Pons (tissue), 1 donor: ENCODE measurements at regions not wholly inside any gene's neighbourhood (a gene's known extent, or its start where the extent isn't known, plus 50 kb on each side); places are given as distances from the start of the nearest gene placed in this dataset.
"Not testable (repeated sequence)": the region's sequence is repeated elsewhere in the genome, so short reads cannot be mapped to it uniquely, and the experiment has no call there.

Experiments used
- DNase-seq: peaks from one replicate; pipeline ENCODE4 v3.0.0-alpha.2; 2016; ENCODE audit warnings: low spot score

DNA sequence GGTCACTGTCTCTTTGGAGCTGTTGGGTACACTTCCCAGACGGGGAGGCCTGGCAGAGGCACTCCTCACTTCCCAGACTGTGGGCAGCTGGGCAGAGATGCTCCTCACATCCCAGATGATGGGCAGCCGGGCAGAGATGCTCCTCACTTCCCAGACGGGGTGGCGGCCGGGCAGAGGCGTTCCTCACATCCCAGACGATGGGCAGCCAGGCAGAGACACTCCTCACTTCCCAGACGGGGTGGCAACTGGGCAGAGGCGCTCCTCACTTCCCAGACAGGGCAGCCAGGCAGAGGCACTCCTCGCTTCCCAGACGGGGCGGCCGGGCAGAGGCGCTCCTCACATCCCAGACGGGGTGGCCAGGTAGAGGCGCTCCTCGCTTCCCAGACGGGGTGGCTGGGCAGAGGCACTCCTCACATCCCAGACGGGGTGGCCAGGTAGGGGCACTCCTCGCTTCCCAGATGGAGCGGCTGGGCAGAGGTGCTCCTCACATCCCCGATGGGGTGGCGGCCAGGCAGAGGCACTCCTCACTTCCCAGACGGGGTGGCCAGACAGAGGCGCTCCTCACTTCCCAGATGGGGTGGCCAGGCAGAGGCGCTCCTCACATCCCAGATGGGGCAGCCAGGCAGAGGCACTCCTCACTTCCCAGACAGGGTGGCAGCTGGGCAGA is 833.1 kb upstream of the RAG2 start:
- DNase-seq = not testable (repeated sequence)

DNA sequence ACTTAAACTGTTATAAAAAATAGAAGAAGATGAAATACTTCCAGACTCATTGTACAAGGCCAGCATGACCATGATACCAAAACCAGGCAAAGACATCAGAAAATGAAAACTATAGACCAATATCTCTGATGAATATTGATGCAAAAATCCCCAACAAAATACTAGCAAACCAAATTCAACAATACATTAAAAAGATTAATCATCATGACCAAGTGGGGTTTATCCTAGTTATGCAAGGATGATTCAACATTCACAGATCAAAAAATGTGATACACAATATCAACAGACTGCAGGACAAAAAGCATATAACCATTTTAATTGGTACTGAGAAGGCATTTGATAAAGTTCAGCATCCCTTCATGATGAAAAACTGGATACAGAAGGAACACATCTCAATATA is 824.5 kb upstream of the RAG2 start:
- no peak for DNase-seq

DNA sequence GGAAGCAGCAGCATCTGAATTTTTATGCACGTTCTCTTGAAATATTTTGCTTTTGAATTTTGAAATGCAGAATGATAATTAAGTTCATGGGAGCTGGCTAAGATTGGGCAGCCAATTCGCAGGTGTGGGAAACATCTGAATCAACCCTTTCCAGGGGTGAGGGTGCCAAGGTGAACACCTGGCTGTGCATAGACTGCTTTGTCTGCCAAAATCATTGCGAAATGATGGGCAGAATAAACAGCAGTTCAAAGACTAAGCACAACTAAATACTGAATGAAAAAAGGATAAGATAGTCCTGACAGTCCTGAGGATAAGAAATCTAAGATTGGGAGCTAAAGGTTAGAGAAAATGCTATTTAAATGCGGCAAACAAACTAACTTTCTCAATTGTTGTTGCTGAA is 813.3 kb upstream of the RAG2 start:
- DNase-seq = no peak

DNA sequence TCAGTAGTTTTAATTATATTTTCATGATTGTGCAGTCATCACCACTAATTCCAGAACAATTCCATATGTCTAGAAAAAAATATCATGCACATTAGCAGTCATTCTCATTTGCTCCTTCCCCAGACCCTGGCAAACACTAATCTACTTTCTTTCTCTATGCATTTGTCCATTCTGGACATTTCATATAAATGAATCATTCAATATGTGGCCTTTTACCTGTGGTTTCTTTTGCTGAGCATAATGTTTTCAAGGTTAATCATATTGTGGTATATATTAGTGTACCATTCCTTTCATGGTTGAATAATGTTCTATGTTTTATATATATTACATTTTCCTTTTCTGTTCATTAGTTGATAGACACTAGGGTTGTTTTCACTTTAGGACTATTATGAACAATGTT is 811.1 kb upstream of the RAG2 start:
- DNase-seq = no peak

DNA sequence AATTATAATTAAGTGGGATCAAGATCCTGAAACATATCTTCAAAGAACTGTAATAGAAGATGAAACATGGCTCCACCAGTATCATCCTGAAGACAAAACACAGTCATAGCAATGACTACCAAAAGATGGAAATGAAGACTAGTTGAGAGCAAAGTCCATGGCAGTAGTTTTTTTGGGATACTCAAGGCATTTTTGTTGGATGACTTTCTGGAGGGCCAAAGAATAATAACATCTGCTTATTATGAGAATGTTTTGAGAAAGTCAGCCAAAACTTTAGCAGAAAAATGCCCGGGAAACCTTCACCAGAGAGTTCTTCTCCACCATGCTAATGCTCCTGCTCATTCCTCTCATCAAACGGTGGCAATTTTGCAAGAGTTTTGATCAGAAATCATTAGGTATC is 809.4 kb upstream of the RAG2 start:
- DNase-seq = no peak

DNA sequence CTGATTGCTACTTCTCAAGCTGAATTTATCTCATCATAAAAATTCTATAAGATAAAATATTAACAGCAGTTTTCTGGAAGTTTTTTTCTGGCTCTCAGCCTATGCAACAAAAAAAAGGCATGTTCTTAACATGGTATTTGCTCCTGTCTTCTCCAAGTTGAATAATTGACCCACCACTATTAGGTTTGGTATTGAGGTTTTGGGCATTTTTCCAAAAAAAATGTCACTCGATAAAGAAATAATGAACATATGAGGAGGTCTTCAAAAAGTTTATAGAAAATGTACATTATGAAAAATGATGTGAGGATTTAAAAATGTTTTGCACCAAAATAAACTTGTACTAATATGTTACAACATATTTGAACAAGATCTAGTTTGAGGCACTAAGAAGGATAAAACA is 808.6 kb upstream of the RAG2 start:
- DNase-seq = no peak

DNA sequence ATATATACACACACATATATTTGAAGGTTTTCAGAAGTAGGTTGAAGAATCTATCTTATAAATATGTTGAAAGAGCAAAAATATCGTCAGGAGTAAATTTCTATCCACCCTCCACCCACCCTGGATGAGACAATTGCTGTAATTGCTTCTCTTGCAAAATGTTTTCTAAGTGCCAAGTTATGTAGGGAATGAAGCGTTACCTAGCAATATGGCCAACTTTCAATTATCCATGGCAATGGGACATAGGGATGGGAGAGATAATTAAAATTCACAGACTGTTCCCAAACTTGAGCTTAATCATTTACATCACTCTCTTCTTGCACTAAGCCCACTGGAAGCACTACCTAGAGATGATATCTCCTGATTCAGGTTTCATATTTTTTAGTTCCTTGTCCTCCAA is 806.2 kb upstream of the RAG2 start:
- DNase-seq = no peak

DNA sequence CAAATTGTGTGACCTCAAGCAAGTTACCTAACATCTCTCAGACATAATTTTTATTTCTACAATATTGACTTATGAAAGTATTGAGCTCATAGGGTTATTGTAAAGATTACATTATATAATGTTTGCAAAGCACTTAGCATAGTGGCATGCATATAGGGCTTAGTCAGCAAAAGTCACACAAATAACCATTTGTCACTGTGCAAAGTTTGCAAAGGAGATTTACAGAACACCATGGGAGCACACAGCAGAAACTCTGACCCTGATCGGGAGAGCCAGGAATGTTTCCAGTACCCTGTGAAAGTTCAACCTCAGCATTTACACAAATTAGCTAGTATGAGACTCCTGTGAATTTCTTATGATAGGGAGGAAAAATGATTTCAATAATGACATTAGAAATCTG is 804.6 kb upstream of the RAG2 start:
- DNase-seq = no peak

DNA sequence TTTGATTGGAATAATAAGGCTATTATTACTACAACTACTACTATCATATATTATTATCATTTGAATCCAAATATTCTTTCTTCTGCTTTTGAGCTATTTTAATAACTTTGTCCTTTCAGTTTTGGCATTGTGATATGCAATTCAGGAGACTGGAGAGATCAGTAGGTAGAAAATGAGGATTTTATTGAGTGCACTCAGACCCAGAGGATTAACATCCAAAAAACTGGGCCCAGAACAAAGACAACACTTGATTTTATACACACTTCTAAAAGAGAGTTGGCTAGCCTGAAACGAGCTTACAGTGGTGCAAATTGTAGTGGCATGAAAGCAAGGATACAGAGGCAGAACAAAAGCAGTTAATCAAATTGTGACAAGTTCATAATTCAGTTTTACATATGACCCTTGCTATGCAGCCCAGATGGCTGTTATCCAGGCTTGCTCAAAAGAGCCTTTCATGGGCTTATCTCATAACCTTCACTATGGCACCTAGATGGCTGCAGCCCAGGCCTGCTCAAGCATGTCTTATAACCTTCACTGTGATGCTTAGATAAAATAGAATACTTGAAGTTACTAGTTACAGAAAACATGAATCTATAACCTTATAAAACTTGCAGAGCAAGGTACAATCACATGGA is 796.3 kb upstream of the RAG2 start:
- no peak for DNase-seq

DNA sequence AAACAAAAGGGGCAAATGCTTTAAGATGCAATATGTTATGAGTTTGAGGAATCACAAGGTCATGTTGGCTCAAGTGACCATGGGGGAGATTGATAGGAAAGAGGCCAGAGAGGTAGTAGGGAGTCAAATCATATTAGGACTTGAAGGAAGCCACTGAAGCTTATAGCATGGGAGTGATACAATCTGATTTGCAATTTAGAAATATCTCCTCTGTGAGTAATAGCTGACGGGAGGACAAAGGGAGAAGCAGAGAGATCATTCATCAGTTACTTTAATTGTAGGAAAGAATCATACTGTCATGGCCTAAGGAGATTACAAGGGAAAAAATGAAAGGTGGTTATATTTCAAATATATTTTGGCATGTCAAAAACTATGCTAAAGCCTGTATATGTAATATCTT is 793.6 kb upstream of the RAG2 start:
- no peak for DNase-seq

DNA sequence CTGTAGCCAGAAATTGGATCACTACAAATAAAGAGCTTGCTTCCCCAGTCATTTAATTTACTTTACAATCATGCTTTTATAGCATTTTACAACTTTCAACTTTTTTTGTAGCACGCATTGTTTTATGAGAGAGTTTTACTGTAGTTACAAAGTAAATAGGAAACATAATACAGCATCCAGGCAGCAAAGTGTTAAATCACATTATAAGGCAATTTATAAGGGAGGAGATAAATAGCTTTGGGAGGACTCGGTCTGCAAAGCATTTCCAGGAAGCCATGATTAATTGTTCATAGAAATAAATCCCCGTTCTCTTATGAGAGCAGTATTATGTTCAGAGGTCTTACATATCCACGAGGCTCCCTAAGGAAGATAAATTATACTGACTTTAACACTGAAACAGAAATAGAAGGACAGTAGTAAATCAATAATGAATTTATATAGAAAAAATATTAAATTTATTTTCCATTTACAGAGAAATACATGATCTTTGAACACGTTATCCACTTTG is 792.6 kb upstream of the RAG2 start:
- no peak for DNase-seq

DNA sequence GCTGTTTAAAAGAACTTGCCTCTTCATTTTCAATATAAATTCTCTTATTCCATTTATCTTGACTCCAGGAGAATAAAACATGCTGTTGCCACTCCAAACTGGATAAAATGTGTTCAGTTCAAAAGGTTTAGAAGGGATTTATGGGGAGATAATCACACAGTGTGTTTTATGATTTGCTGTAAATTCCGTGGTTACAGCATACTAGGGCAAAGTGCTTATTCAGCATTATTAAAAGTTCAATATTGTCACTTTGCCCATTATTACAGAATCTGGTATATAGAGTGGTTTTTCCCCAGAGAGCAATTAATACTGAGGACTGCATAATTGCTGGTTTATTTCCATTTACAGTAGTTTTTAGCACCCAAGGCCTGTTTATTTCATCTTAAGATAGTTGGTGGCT is 780.9 kb upstream of the RAG2 start:
- DNase-seq = no peak

DNA sequence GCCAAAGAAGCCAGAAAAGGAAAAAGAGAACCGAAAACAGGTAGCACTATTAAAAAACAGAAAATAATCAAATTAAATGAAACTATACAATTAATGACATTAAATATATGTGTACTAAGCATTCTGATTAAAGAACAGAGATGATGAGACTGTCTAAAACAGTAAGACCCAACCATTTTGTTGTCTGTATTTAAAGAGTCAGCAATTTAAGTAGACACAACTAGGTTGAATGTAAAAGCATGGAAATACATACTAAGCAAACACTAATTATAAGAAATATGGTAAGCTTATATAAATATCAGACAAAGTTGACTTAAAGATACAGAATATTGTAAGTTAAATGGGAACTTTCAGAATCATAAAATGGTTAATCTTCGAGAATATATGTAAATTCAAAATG is 774.6 kb upstream of the RAG2 start:
- DNase-seq = no peak

DNA sequence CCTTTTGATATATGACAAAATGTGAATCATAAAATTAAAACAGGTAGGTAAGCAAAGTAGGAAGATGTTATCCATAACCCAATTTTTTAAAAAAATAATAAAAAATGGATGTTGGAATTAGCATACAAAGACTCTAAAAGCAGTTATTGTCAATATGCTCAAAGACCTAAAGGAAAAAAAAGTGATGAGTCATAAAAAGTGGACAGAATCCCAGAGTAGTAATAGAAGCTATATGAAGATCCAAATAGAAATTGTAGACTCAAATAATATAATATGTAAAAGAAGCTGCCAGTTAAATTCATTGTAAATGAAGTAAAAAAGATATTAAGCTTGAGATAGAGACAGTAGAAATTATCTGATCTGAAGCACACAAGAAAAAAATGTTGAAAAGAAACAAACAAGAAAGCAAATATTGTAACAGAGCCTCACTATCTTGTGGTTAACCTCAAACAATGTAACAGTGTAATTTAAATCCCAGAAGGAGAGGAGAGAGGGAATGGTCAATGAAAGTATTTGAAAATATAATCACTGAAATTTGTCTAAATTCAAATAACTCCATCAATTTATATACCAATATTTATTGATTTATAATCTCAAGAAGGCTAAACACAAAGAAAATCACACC is 773.4 kb upstream of the RAG2 start:
- DNase-seq = no peak

DNA sequence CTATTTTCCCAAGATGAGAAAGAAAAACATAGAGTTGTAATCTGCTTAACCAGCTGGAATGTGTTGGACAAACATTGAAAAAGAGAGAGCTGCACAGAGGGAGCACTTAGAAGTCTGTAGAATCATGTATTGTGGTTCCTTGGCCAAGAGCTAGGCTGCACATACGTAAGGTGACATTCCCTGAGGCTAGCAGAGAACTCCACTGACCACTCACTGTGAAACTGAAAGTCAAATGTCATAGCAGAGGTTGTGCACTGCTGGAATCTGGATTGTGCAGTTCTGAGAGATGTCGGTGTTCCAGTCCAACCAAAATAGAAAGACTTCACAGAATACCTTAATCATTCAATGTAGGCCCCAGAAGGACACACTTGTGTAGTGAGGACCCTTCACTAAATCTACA is 772.8 kb upstream of the RAG2 start:
- DNase-seq = no peak

DNA sequence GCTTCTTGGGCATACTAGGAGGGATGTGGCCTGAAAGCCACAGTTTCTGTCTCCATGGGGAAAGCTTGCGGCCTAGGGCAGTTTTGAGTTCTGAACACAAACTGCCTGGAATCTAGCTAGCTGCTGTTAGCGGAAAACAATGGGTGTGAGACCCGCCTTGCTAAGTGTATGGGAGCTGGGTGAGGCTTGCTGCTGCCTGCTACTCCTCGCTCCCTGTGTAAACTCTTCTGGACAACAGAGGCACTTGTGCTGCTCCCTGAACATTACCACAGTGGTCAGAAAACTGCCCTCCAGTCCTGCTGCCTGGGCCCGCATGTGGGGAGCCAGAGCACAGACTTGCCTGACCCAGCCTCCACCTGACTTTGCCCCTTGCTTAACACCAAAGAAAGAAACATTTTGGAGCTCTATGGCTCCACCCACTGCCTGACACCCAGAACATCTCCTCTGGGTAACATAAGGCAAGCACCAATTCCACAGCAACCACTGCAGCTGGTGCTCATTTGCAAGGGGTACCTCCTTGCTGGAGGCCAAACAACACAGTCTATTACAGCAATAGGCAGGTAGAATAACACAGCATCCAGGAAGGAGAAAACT is 766.3 kb upstream of the RAG2 start:
- DNase-seq = no peak

DNA sequence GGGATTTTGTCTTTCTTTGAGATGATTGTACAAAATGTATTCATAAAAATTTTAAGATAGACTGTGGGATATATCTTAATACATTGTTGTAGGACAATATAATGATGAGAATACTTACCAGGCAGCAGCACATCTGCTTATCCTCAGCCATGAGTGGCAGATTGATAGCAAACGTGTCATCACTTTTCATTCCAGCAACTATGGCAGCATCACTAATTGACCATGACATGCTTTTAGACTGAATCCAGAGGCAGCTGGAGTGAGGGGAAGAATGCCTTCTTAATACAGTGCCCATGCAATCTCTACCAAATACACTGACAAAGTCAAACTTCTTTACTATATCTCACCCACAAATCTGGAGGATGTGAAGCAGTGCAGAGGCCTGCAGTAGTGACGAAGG is 755.2 kb upstream of the RAG2 start:
- no peak for DNase-seq

DNA sequence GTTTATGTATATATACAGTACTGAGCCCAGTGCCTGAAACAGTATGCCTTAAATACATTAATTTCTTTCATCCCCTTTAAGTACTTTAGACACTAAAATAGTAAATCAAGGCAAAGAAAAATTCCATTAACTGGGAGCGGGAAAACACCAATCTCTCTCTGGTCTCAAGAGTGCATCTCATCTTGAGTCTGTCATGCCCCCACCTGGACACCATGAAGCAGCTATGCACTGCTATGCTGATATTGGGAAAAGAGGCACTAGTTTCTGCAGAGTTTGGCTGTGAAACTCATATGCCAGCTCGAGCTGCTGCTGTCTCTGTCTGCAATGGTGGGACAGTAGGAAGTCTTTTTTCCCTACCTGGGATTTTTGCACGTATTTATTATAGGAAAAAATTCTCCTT is 754.4 kb upstream of the RAG2 start:
- no peak for DNase-seq

DNA sequence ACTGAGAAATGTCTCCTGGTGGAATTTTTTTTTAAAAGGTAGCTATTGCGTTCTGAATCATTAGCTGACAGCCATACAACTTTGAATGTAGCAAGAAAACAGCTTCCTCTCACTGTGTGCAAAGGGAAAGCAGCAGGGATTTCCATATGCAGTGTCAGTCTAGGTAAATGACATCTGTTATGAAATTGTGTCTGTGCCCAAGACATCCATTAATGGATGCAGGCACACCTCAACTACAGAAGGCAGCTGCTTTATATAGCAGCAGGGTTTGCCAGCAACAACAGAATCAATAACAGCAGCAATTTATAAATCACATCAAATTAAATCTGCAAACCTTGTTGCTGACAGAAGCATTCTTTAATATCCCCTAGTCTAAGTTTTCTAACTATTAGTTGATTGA is 745.3 kb upstream of the RAG2 start:
- DNase-seq = peak; percentile 10

DNA sequence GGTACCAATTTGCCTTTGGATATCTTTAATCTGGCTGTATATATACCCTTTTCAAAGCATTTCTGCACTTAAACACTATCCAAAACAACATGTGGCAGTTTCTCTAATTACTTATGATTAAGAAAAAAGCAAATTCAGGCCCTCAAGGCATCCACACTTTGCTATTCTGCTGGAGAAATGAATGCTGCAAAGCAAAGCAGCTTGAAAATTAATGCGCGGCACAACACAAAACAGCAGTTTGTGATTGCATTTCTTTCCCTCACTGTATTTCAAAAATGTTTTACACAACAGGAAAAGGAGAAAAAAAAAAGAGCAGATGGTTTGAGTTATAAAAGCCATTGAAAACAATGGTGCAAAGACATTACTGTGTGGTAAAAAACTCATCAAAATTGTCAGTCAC is 738.4 kb upstream of the RAG2 start:
- no peak for DNase-seq

DNA sequence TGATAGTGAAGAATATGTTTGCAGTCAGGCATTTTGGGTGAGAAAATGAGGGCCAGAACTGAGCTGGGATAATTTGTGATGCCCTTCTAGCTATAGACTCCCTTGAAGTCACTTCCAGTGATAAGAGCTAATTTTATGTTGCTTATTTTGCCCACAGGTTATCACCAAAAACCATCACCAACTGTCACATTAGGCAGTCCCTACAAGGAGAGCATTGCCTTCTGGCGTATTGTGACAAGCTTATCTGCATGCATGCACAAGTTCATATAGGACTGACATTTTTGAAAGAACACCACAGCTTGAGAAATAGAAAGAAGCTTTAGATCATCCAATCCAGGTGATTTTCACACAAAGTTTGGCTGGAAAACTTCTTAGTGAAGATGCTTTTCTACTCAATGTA is 735.3 kb upstream of the RAG2 start:
- no peak for DNase-seq

DNA sequence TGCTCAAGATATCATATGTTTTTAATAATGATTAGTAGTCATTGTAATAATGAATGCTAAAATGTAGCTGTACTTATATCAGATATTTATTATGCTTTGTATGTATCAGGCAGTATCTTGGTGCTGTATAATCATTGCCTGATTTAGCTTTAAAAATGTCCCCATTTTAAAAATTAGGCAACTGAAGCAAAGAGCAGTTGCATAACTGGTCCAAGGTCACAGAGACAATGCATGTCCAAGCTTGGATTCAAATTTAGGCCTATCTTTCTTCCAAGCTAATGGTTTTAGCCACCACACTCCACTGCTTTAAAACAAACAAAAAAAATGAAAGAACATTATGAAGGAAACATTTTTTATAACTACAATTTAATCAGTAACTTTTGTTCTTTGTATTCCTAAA is 725.8 kb upstream of the RAG2 start:
- DNase-seq = no peak
